NB4 (cell line): ENCODE measurements at regions not wholly inside any gene's neighbourhood (a gene's known extent, or its start where the extent isn't known, plus 50 kb on each side); places are given as distances from the start of the nearest gene placed in this dataset.

Experiments used
- DNase-seq: peaks from one replicate; pipeline ENCODE4 v3.0.0; 2010; ENCODE audit warnings: low read depth
- H3K4me3 ChIP-seq: one replicate; pipeline ENCODE4 v1.5.1; 2011; ENCODE audit warnings: mild to moderate bottlenecking, low read depth, low read length, moderate library complexity
- MYC ChIP-seq: IDR thresholded peaks from 2 replicates; pipeline ENCODE4 v1.6.1; 2011; ENCODE audit warnings: low read depth, low read length
- POLR2A ChIP-seq: IDR thresholded peaks from 2 replicates; pipeline ENCODE4 v1.6.1; 2011; ENCODE audit warnings: mild to moderate bottlenecking; ENCODE audit not compliant: insufficient read length; ENCODE audit errors: extremely low read depth
- TF ChIP-seq, protein P1 (sequence below): IDR thresholded peaks from 2 replicates; pipeline ENCODE4 v1.6.1; 2011; ENCODE audit warnings: low read depth, low read length
- TF ChIP-seq, protein P2 (sequence below): IDR thresholded peaks from one replicate; pipeline ENCODE4 v1.5.1; 2012; ENCODE audit warnings: low read depth, low read length

DNA sequence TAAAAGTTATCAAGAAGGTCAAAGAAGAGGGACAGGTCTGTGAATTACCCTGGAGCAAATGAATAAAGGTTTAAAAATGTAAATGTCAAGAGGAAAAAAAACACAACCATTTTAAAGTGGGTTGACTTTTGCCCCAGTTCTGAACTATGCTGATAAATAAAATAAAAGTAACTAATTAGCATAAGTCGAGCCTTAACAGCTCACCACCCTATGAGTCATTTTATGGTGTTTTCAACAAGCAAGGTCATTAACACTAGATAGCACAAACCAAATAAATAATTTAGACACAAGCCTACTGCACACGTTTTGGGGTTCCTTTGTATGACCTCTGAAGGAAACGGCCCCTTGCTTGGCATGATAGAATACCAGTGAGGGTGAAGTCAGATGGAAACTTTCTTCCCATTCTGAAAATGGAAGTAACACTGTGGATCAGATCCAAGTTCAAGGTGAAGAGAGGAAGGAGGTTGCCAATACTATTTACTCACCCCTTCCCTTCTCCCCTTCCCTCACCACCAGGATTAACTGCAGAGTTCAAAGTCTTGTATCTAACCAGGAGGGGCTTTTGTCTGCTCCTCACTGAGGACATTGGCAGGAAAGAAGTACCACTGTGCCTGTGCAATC is 380.0 kb upstream of the ACVR2A start:
- H3K4me3 ChIP-seq = no peak overlapping the region
- TF ChIP-seq MYC (no peak), POLR2A (no peak)
- TF ChIP-seq, protein P1, sequence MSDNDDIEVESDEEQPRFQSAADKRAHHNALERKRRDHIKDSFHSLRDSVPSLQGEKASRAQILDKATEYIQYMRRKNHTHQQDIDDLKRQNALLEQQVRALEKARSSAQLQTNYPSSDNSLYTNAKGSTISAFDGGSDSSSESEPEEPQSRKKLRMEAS = no peak
- TF ChIP-seq, protein P2, sequence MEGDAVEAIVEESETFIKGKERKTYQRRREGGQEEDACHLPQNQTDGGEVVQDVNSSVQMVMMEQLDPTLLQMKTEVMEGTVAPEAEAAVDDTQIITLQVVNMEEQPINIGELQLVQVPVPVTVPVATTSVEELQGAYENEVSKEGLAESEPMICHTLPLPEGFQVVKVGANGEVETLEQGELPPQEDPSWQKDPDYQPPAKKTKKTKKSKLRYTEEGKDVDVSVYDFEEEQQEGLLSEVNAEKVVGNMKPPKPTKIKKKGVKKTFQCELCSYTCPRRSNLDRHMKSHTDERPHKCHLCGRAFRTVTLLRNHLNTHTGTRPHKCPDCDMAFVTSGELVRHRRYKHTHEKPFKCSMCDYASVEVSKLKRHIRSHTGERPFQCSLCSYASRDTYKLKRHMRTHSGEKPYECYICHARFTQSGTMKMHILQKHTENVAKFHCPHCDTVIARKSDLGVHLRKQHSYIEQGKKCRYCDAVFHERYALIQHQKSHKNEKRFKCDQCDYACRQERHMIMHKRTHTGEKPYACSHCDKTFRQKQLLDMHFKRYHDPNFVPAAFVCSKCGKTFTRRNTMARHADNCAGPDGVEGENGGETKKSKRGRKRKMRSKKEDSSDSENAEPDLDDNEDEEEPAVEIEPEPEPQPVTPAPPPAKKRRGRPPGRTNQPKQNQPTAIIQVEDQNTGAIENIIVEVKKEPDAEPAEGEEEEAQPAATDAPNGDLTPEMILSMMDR = no peak
- no peak for DNase-seq

GRCh38 chr2:147463881-147464520 is 380.8 kb upstream of the ACVR2A start:
- no peak for DNase-seq
- no peak for TF ChIP-seq MYC
- no peak overlapping the region for H3K4me3 ChIP-seq

DNA sequence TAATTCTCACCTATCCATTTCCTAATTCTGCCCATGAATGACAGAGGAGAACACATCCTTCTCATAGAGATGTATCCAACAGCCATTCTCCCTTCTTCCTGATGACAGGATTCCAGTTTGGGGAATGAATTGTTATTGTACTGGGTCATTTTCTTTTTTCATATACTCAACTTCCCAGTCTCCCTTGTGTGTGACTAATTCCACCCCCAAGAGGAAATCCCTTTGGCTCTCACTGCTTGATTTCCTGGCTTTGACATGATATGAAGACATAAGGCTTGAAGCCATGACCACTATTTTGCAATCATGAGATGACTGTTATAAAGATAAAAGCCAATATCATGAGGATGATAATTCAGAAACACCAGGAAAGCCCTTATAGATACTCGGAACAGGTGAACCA is 384.7 kb upstream of the ACVR2A start:
- TF ChIP-seq, protein P1 = no peak
- TF ChIP-seq, protein P2 = no peak
- no peak for TF ChIP-seq POLR2A
- TF ChIP-seq MYC = no peak
- DNase-seq = no peak
- no peak overlapping the region for H3K4me3 ChIP-seq

DNA sequence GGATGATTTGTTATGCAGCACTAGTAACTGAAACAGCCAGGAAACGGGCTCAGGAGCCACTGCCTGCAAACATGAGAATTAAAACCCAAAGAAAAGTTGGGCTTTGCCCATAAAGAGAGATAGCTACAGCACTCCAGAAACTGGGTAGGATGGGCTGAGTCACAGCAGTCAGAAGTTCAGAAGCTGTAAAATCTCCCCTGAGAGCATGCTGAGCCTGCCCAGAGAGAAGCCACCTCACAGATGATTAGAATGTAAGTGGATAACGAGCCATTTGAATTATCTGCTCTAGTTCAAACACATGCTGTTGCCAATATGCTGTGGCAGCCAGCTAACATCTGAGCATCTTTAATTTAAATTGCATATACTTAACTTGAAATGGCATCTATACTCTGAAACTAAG is 388.1 kb upstream of the ACVR2A start:
- DNase-seq = no peak
- no peak for TF ChIP-seq MYC
- TF ChIP-seq, protein P2 = no peak
- TF ChIP-seq POLR2A = no peak
- TF ChIP-seq, protein P1 = no peak

DNA sequence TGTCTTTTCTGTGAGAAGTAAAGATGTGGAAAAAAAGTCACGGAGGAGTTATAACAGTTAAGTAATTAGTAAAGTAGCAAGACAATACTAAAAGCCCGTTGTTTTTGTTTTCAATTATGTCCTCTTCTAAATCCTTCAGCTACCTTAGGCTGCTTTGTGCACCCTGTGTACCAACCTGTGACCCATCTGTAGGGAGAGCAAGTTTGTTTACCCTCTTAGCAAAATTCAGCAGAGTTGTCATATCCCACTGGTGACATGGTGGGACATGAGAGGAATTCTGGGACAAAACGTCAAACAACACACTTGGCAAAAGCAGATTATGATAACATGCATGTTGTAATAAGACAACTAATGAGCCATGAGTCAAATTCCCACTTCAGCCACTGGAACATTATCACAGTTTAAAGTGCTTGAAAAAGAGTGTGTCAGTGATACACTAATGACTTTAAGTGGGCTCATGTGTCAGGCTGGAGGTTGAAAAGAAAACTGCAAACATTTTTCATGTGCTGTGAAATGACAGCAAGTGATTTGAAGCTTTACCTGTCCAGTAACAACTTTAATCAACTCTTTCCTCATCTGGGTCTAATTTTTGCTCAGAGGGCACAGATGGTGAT is 392.8 kb upstream of the ACVR2A start:
- H3K4me3 ChIP-seq = no peak overlapping the region
- no peak for DNase-seq
- TF ChIP-seq MYC = no peak
- TF ChIP-seq, protein P2 = no peak
- TF ChIP-seq, protein P1 = no peak
- TF ChIP-seq POLR2A = no peak

More for the DNA sequence above, 388.1 kb upstream of the ACVR2A start:
- no peak overlapping the region for H3K4me3 ChIP-seq
